Muscle layer of duodenum (tissue), 2 donors: ENCODE measurements at regions not wholly inside any gene's neighbourhood (a gene's known extent, or its start where the extent isn't known, plus 50 kb on each side); places are given as distances from the start of the nearest gene placed in this dataset.

Experiments
- H3K27ac ChIP-seq: one replicate; pipeline ENCODE4 v1.7.0; 2013; ENCODE audit warnings: mild to moderate bottlenecking, low read length
- H3K27me3 ChIP-seq: one replicate; pipeline ENCODE4 v1.7.0; 2013; ENCODE audit warnings: low read depth, mild to moderate bottlenecking, control low read depth, low read length
- H3K36me3 ChIP-seq, 2 donors: one replicate each; pipeline ENCODE4 v1.7.0; 2013; ENCODE audit warnings: low read length in 2 of 2, control low read depth in 1 of 2, mild to moderate bottlenecking in 1 of 2; ENCODE audit not compliant: insufficient read depth in 2 of 2, control insufficient read depth in 1 of 2
- H3K4me1 ChIP-seq, 2 donors: one replicate each; pipeline ENCODE4 v1.7.0; 2013; ENCODE audit warnings: low read length in 2 of 2, mild to moderate bottlenecking in 2 of 2, control low read depth in 1 of 2, moderate library complexity in 1 of 2; ENCODE audit not compliant: insufficient read depth in 2 of 2, control insufficient read depth in 1 of 2
- H3K4me3 ChIP-seq, 2 donors: one replicate each; pipeline ENCODE4 v1.7.0; 2013; ENCODE audit warnings: low read length in 2 of 2, low read depth in 1 of 2, mild to moderate bottlenecking in 1 of 2
- H3K9me3 ChIP-seq, 2 donors: one replicate each; pipeline ENCODE4 v1.7.0; 2013; ENCODE audit warnings: low read length in 2 of 2, control low read depth in 1 of 2, mild to moderate bottlenecking in 1 of 2; ENCODE audit not compliant: control insufficient read depth in 1 of 2
- donor health status: healthy.

DNA sequence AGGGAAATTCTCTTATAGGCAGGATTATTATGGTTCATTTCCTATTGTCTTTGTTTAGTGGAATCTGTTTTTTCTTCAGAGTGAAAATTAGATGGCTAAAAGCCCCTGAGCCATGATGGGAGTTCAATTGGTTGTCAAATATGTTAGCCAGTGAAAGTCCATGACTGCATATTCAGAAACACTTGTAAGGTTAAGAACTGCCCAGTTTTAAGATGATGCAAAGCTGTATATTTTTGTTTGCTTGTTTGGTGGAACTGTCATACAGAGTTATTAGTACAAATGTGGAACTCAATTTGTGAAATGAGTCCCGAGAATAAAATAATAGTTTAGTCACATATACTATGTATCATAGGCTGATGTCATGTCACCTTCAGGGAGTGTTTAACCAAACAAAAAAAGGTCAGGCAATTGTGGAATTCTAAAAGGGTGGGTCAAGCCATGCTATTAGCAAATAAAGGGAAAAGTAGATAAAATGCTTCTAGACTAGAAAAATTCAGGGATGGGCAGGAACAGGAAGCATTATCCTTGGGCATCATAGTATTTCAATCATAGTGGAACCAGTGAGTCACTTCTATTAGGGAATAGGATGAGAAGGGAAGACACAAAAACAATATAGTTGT is 248.3 kb upstream of the SLITRK1 start:
- Histone ChIP-seq H3K4me1 (no peaks in the 10 kb centered on the region), H3K9me3 (no peaks in the 10 kb centered on the region), H3K36me3 (no peaks in the 10 kb centered on the region), H3K27ac (no peak overlapping the region), H3K4me3 (no peak overlapping the region), H3K27me3 (no peaks in the 10 kb centered on the region)

DNA sequence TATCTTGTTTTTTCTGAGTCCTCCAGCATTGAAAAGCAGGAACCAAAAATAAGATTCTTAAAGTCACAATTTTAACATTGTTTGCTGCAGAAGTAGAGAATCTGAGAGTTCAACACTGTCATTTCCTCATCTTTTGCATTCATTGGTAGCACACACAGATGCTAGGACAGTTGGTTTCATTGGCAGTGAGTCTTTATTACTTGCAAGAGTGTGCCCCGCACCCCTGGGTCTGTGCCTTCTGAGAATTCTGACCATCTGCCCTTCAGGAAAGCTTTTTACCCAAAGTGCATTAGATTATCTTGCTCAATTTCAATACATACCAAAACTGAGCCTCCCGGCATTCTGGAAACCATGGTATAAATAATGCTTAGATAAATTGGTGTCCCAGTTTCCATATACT is 247.7 kb upstream of the SLITRK1 start:
- H3K36me3 ChIP-seq = no peaks in the 10 kb centered on the region
- no peak overlapping the region for H3K4me3 ChIP-seq
- no peaks in the 10 kb centered on the region for H3K9me3 ChIP-seq
- H3K4me1 ChIP-seq = no peaks in the 10 kb centered on the region
- H3K27me3 ChIP-seq = no peaks in the 10 kb centered on the region
- no peak overlapping the region for H3K27ac ChIP-seq

DNA sequence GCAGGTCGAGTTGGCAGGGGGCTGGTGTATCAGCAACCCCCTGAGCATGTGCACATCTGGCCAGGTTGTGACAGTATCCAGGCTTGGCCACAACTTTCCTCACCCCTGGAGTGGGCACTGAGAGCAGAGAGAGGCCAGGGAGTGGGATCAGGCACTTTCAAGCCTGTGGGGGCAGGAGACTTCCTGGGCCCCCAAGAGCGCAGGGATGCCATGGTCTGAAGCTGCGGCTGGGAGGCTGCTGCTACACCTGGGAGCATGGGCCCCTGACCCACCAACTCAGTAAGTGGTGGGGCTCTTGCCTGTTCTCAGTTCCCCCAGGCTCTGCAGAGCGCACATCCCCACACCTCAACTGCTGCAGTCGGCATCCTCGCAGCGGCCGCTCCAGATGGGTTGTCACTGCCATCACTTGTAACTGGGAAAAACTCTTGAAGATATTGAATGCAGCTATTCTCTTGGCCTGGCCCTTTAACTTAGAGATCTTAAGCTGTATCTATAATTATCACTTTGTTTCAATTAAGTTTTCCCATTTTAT is 245.4 kb upstream of the SLITRK1 start:
- no peak overlapping the region for H3K4me3 ChIP-seq
- no peaks in the 10 kb centered on the region for H3K36me3 ChIP-seq
- H3K27me3 ChIP-seq = no peaks in the 10 kb centered on the region
- no peaks in the 10 kb centered on the region for H3K4me1 ChIP-seq
- H3K27ac ChIP-seq = no peak overlapping the region
- H3K9me3 ChIP-seq = no peaks in the 10 kb centered on the region

DNA sequence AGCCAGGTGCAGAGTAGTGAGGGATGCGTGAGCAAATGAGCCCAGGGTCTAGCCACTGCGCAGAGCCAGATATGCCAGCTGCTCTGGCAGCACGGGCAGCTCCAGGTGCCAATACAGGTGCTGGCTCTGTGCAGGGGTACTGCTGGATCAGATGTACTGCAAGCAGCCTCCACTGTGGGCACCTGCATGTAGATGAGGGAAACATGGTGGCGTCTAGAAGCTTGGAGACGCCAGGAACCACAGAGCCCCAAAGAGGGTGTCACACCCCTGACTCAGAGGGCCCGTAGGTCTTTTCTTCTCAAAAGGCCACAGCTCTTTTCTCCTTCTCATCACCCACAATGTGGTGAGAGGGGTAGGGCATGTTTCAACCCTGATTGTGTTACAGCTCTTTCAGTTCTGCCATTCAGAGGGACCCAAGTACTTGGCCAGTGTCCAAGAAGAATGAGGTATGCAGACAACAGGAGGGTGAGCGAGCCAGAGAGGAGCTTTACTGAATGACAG is 244.4 kb upstream of the SLITRK1 start:
- no peaks in the 10 kb centered on the region for H3K9me3 ChIP-seq
- no peaks in the 10 kb centered on the region for H3K4me1 ChIP-seq
- H3K4me3 ChIP-seq = no peak overlapping the region
- H3K36me3 ChIP-seq = no peaks in the 10 kb centered on the region
- H3K27me3 ChIP-seq = no peaks in the 10 kb centered on the region
- H3K27ac ChIP-seq = no peak overlapping the region

DNA sequence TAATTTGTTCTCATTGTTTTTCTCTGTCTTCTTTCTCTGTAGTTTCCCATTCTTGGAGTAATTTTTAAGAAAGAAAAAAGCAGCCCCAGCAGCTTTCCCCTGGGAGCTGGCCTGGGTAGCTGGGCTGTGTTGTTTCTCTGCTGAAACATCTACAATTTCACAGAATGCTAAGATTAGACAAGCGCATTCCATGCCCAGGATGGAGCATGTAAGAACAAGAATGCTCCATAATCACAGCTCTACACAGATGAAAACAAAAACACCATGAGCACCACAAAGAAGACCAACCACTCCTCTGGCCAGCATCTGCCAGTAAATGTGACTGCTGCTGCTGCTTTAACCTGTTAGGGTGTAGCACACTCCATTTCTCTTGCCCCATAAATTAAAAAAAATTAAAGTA is 239.2 kb upstream of the SLITRK1 start:
- no peaks in the 10 kb centered on the region for H3K36me3 ChIP-seq
- H3K4me1 ChIP-seq = no peaks in the 10 kb centered on the region
- H3K9me3 ChIP-seq = no peaks in the 10 kb centered on the region
- H3K4me3 ChIP-seq = no peak overlapping the region
- H3K27me3 ChIP-seq = no peaks in the 10 kb centered on the region
- no peak overlapping the region for H3K27ac ChIP-seq

DNA sequence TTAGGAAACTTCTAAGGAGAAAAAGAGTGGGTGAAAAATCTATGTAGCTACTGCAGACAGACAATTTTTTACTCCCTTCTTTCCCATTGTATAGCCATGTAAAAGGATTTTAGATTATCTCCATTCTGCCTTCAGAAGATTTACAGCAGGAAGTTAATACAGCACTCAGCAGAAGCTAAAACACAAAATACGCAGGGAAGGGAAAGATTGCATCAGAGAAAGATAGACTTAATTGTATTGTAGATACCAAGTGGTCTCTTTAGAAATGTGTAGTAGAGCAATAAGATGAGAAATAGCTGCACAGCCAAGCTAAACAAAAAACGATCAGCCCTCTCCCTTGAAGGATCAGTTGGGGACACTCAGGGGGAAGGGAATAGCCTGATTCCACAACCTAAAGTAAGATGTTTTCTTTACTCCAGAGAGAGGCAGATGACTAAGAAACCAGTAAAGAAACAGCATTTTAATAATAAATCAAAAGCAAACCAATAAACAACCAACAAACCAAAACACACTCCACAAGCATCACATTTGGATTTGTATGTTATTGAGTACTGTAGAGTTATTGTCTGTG is 236.7 kb upstream of the SLITRK1 start:
- Histone ChIP-seq H3K4me1 (no peaks in the 10 kb centered on the region), H3K9me3 (no peaks in the 10 kb centered on the region), H3K36me3 (no peaks in the 10 kb centered on the region), H3K27ac (no peak overlapping the region), H3K27me3 (no peaks in the 10 kb centered on the region), H3K4me3 (no peak overlapping the region)

DNA sequence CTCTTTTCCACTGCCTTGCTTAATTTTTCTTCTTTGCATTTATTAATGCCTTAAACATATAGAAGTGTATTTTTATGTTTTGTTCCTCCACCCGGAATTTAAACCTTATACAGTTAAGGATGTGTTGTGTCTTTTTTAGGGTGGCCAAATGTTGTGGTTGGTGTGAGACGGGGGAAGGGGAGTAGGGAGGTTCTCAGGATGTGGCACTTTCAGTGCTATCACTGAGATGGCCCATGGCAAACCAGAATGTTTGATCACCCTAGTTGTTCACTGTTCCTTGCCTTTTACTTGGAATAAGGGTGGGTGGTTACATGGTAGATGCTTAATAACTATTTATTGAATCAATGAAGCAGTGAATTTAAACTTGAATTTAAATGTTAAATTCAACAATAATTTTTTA is 216.0 kb upstream of the SLITRK1 start:
- no peaks in the 10 kb centered on the region for H3K36me3 ChIP-seq
- H3K27ac ChIP-seq = no peak overlapping the region
- H3K27me3 ChIP-seq = no peaks in the 10 kb centered on the region
- H3K4me1 ChIP-seq = no peaks in the 10 kb centered on the region
- H3K4me3 ChIP-seq = no peak overlapping the region
- H3K9me3 ChIP-seq = no peaks in the 10 kb centered on the region

DNA sequence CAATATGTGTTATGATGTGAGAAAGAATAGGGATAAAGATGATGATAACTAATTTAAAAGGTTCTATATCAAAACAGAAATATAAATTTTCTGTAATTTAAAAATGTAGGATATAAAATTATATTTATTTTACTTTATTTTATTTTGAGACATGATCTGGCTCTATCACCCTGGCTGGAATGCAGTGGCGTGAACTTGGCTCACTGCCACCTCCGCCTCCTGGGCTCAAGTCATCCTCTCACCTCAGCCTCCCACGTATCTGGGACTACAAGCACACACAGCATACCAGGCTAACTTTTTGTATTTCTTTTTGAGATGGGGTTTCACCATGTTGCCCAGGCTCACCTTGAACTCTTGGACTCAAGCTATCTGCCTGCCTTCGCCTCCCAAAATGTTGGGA is 214.9 kb upstream of the SLITRK1 start:
- Histone ChIP-seq H3K9me3 (no peaks in the 10 kb centered on the region), H3K27me3 (no peaks in the 10 kb centered on the region), H3K4me3 (no peak overlapping the region), H3K4me1 (no peaks in the 10 kb centered on the region), H3K27ac (no peak overlapping the region), H3K36me3 (no peaks in the 10 kb centered on the region)

DNA sequence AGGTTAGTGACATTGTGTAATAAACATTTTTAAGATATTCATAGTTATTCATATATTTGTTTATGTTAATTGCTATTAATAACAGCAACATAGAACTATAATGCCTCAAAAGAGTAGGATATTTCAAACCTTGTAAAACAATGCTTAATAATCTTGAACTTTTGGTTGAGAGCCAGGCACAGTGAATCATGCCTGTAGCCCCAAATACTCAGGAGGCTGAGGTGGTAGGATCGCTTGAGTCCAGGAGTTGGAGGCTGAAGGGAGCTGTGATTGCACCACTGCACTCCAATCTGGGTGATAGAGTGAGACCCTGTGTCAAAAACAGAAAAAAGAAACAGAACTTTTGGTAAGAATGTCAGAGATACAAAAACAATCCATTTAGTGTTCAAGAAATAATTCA is 213.9 kb upstream of the SLITRK1 start:
- no peaks in the 10 kb centered on the region for H3K36me3 ChIP-seq
- H3K9me3 ChIP-seq = no peaks in the 10 kb centered on the region
- H3K4me3 ChIP-seq = no peak overlapping the region
- H3K4me1 ChIP-seq = no peaks in the 10 kb centered on the region
- H3K27ac ChIP-seq = no peak overlapping the region
- H3K27me3 ChIP-seq = no peaks in the 10 kb centered on the region

DNA sequence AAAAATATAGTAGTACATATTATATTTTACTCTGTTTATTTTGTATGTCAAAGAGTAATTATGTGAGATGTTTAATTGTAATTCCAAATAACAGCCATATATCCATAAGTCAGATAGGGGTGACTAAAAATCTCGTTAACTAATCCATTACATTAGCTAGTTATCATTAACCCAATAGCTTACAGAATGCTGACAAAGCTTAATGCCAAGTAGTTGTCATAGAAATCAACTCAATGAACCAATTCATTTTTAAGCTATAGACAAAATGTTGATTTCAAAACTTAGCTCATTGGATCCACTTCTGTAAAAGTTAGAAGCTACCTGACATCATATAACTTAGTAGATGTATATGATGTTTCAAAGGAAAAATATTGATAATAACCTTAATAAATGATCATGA is 206.7 kb upstream of the SLITRK1 start:
- no peak overlapping the region for H3K27ac ChIP-seq
- H3K27me3 ChIP-seq = no peaks in the 10 kb centered on the region
- H3K36me3 ChIP-seq = no peaks in the 10 kb centered on the region
- no peaks in the 10 kb centered on the region for H3K4me1 ChIP-seq
- H3K9me3 ChIP-seq = no peaks in the 10 kb centered on the region
- no peak overlapping the region for H3K4me3 ChIP-seq

DNA sequence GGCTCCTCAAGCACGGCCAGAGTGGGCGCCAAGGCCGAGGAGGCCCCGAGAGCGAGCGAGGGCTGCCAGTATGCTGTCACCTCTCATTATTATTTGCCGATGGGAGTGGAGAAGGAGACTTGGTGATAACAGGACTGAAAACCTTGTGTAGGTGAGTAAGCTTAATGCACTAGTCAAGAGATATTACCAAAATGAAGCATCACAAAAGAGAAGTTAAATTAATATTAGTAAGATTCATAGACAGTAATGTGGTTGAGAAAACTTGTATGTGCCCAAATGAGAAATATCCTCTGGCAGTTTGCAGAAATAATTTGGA is 204.5 kb upstream of the SLITRK1 start:
- no peaks in the 10 kb centered on the region for H3K9me3 ChIP-seq
- H3K27ac ChIP-seq = no peak overlapping the region
- H3K4me3 ChIP-seq = peak overlapping the region in 1 of 2 donors; percentile 28
- no peaks in the 10 kb centered on the region for H3K27me3 ChIP-seq
- no peaks in the 10 kb centered on the region for H3K4me1 ChIP-seq
- H3K36me3 ChIP-seq = no peaks in the 10 kb centered on the region
